Osteoblast (primary cell): ENCODE measurements at regions not wholly inside any gene's neighbourhood (a gene's known extent, or its start where the extent isn't known, plus 50 kb on each side); places are given as distances from the start of the nearest gene placed in this dataset.

ENCODE experiments used
- DNase-seq: peaks from one replicate; pipeline ENCODE4 v3.0.0; 2011; ENCODE audit warnings: low spot score, mixed read lengths; ENCODE audit not compliant: insufficient read length; ENCODE audit errors: missing footprints
- H2AFZ ChIP-seq: 2 replicates; pipeline ENCODE4 v1.6.0; 2011; ENCODE audit warnings: mild to moderate bottlenecking, low read length
- H3K27ac ChIP-seq: 2 replicates; pipeline ENCODE4 v1.5.1; 2011; ENCODE audit warnings: mild to moderate bottlenecking, low read depth, low read length, moderate library complexity
- H3K27me3 ChIP-seq: 2 replicates; pipeline ENCODE4 v1.6.0; 2012; ENCODE audit warnings: mild to moderate bottlenecking, control low read depth, inconsistent platforms, low read length, moderate library complexity; ENCODE audit not compliant: insufficient read depth
- H3K36me3 ChIP-seq: 2 replicates; pipeline ENCODE4 v1.5.1; 2011; ENCODE audit warnings: mild to moderate bottlenecking, low read length, control low read depth, moderate library complexity; ENCODE audit not compliant: insufficient read depth
- H3K4me1 ChIP-seq: 2 replicates; pipeline ENCODE4 v1.5.1; 2011; ENCODE audit warnings: mild to moderate bottlenecking, low read length, control low read depth, moderate library complexity; ENCODE audit not compliant: insufficient read depth
- H3K4me2 ChIP-seq: 2 replicates; pipeline ENCODE4 v1.6.0; 2011; ENCODE audit warnings: mild to moderate bottlenecking, low read length; ENCODE audit not compliant: insufficient read depth
- H3K4me3 ChIP-seq: fragments of 200-600 bp; sonication (generic); 3 replicates; pipeline ENCODE4 v1.5.1; 2012; ENCODE audit warnings: mild to moderate bottlenecking, low read length, inconsistent platforms; ENCODE audit not compliant: insufficient read depth
- H3K79me2 ChIP-seq: 2 replicates; pipeline ENCODE4 v1.6.0; 2012; ENCODE audit warnings: mild to moderate bottlenecking, low read length, control low read depth, inconsistent platforms; ENCODE audit not compliant: insufficient read depth
- H3K9me3 ChIP-seq: 2 replicates; pipeline ENCODE4 v1.5.1; 2011; ENCODE audit warnings: low read depth, low read length, control low read depth
- H4K20me1 ChIP-seq: 2 replicates; pipeline ENCODE4 v1.6.0; 2012; ENCODE audit warnings: mild to moderate bottlenecking, low read length, control low read depth; ENCODE audit not compliant: insufficient read depth
- CTCF ChIP-seq: IDR thresholded peaks from 2 replicates; pipeline ENCODE4 v1.5.1; 2011; ENCODE audit warnings: mild to moderate bottlenecking, low read depth, low read length, moderate library complexity; ENCODE audit errors: extremely low read depth

GRCh38 chr3:72447059-72447946 lies 400.9 kb downstream of the SHQ1 start:
- H3K79me2 ChIP-seq = peaks cover 45% of the 10 kb centered on the region
- H3K4me1 ChIP-seq = peaks cover 7% of the 10 kb centered on the region
- peak overlapping the region; percentile 34 for H3K27ac ChIP-seq
- no peaks in the 10 kb centered on the region for H3K9me3 ChIP-seq
- no peak for TF ChIP-seq CTCF
- H2AFZ ChIP-seq = peak overlapping the region; percentile 84
- H3K36me3 ChIP-seq = no peaks in the 10 kb centered on the region
- peak; percentile 99 for DNase-seq
- peaks cover 17% of the 10 kb centered on the region for H3K27me3 ChIP-seq
- H3K4me3 ChIP-seq = peak overlapping the region; percentile 87
- peak overlapping the region; percentile 71 for H3K4me2 ChIP-seq
- H4K20me1 ChIP-seq = peaks cover 43% of the 10 kb centered on the region

- peak within 1 kb of the TSS; percentile 96 for H3K4me2 ChIP-seq
These were observed 401.8 kb downstream of the SHQ1 start, which contains the start of gene RYBP for GRCh38 chr3:72446218-72447058. RYBP (minus strand) TSS chr3:72446621.

GRCh38 chr3:72445827-72446217 lies 402.4 kb downstream of the SHQ1 start:
- H3K27ac ChIP-seq = peak overlapping the region; percentile 84
- peaks cover 3% of the 10 kb centered on the region for H3K27me3 ChIP-seq
- peak overlapping the region; percentile 96 for H3K4me2 ChIP-seq
- H3K36me3 ChIP-seq = no peaks in the 10 kb centered on the region
- H3K9me3 ChIP-seq = no peaks in the 10 kb centered on the region
- DNase-seq = peak; percentile 71
- peaks cover 7% of the 10 kb centered on the region for H3K4me1 ChIP-seq
- H3K4me3 ChIP-seq = peak overlapping the region; percentile 87
- peaks cover 60% of the 10 kb centered on the region for H3K79me2 ChIP-seq
- no peak for TF ChIP-seq CTCF
- H2AFZ ChIP-seq = no peak overlapping the region
- H4K20me1 ChIP-seq = peaks cover 57% of the 10 kb centered on the region

More at GRCh38 chr3:72446218-72447058, 401.8 kb downstream of the SHQ1 start, which contains the start of gene RYBP:
- Histone ChIP-seq H3K9me3 (no peaks in the 10 kb centered on the region), H3K4me3 (peak within 1 kb of the TSS; percentile 87), H3K27me3 (peaks cover 9% of the 10 kb centered on the region), H3K79me2 (peaks cover 54% of the 10 kb centered on the region), H4K20me1 (peaks cover 51% of the 10 kb centered on the region), H3K36me3 (no peaks in the 10 kb centered on the region), H3K4me1 (peaks cover 7% of the 10 kb centered on the region), H3K27ac (peak within 1 kb of the TSS; percentile 84), H2AFZ (peak within 1 kb of the TSS; percentile 86)
- peak; percentile 65 for DNase-seq
- TF ChIP-seq CTCF = no peak
